GM21423 (cell line): ENCODE measurements at regions not wholly inside any gene's neighbourhood (a gene's known extent, or its start where the extent isn't known, plus 50 kb on each side); places are given as distances from the start of the nearest gene placed in this dataset.
"Not testable (repeated sequence)": the region's sequence is repeated elsewhere in the genome, so short reads cannot be mapped to it uniquely, and the experiment has no call there.

Experiments used
- ATAC-seq: cut with Tn5 transposase; IDR thresholded peaks from one replicate; pipeline ENCODE4 v1.9.1; 2021; ENCODE audit warnings: mild to moderate bottlenecking, moderate library complexity; ENCODE audit not compliant: unreplicated experiment

- ATAC-seq, result not testable (repeated sequence)
These were observed 79.8 kb upstream of the ADGRL1 start for GRCh38 chr19:14285726-14286125.

- peak; percentile 79 for ATAC-seq
These were observed 78.0 kb upstream of the ADGRL1 start for GRCh38 chr19:14283813-14284520.

GRCh38 chr19:14279270-14279669 is 73.3 kb upstream of the ADGRL1 start:
- not testable (repeated sequence) for ATAC-seq

GRCh38 chr19:14277608-14278007 is 71.6 kb upstream of the ADGRL1 start:
- ATAC-seq, result no peak

- ATAC-seq, result not testable (repeated sequence)
These were observed 69.9 kb upstream of the ADGRL1 start for GRCh38 chr19:14275823-14276222.

GRCh38 chr19:14272623-14273022 is 66.7 kb upstream of the ADGRL1 start:
- no peak for ATAC-seq

GRCh38 chr19:14271840-14272239 is 65.9 kb upstream of the ADGRL1 start:
- no peak for ATAC-seq

- ATAC-seq, result not testable (repeated sequence)
These were observed 64.6 kb upstream of the ADGRL1 start for GRCh38 chr19:14270557-14270956.

GRCh38 chr19:14267224-14267741 is 61.3 kb upstream of the ADGRL1 start:
- ATAC-seq, result no peak

GRCh38 chr19:14266208-14266607 is 60.2 kb upstream of the ADGRL1 start:
- ATAC-seq, result not testable (repeated sequence)

- no peak for ATAC-seq
These were observed 59.5 kb upstream of the ADGRL1 start for GRCh38 chr19:14265290-14266036.

GRCh38 chr19:14255902-14256649 is 50.1 kb upstream of the ADGRL1 start:
- ATAC-seq, result not testable (repeated sequence)
